ENCODE measurements at regions not wholly inside any gene's neighbourhood (a gene's known extent, or its start where the extent isn't known, plus 50 kb on each side); places are given as distances from the start of the nearest gene placed in this dataset.

DNA sequence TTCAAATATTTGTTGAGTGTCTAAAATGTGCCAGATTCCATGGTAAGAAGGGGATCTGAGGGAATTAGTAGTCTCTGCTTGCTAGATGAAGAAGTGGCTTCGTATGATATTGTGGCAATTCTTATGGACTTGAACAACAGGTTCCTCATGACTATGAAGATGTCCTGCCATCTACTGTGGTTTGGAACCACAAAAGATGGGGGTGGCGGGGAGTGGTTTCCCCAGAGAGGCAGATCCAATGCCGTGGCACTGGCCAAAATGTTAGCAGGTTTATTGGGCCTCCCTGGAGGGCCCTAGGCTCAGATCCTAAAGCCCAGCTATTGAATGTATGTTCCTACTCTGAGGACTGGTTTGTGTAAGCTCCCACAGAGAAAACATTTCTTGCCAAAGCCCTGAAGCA lies 120.8 kb downstream of the RGS2 start:
- H3K4me3 ChIP-seq (ENCODE audit: insufficient read length, low read depth): no peak overlapping the region
- H3K9ac ChIP-seq (ENCODE audit: insufficient read length, low read depth): no peak overlapping the region
- H3K4me1 ChIP-seq (ENCODE audit: insufficient read depth, insufficient read length): no peaks in the 10 kb centered on the region
- no peaks in the 10 kb centered on the region for H3K9me3 ChIP-seq (ENCODE audit: insufficient read depth, low read length)
- H3K27me3 ChIP-seq (ENCODE audit: insufficient read depth, insufficient read length): no peaks in the 10 kb centered on the region
- no peak for TF ChIP-seq ZNF274 (IDR thresholded peaks at IDR 0.05; ENCODE audit: low read depth, low read length)
- no peak for TF ChIP-seq SUZ12 (IDR thresholded peaks at IDR 0.05; ENCODE audit: extremely low read depth, insufficient read depth, insufficient read length)
- no peak for TF ChIP-seq YY1 (IDR thresholded peaks at IDR 0.05; ENCODE audit: insufficient read depth, insufficient read length)
- H3K36me3 ChIP-seq (ENCODE audit: insufficient read depth, insufficient read length, low read length): no peaks in the 10 kb centered on the region
- DNase-seq (ENCODE audit: low read depth, low spot score): no peak

DNA sequence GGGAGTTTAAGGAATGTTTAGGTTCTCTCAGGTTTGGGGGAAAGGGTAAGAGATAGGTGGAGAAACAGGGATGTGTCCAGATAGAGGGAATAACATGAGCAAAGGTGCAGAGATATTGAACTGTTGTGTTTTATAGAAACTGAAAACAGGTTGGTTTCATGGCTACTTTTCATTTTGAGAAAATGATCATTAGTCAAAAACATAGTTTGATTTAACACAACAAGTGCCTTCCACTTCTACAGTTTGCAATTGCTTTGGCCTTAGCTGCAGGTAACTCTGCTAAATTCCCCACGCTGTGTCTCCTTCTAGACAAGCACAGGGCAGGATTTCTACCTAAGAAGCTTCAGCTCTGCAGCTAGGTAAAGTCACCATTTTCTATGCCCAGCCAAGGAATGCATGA lies 124.9 kb downstream of the RGS2 start:
- Histone ChIP-seq H3K9me3 (ENCODE audit: insufficient read depth, low read length) (no peaks in the 10 kb centered on the region), H3K36me3 (ENCODE audit: insufficient read depth, insufficient read length, low read length) (no peaks in the 10 kb centered on the region), H3K4me1 (ENCODE audit: insufficient read depth, insufficient read length) (no peaks in the 10 kb centered on the region), H3K4me3 (ENCODE audit: insufficient read length, low read depth) (no peak overlapping the region), H3K9ac (ENCODE audit: insufficient read length, low read depth) (no peak overlapping the region), H3K27me3 (ENCODE audit: insufficient read depth, insufficient read length) (no peaks in the 10 kb centered on the region)
- TF ChIP-seq YY1 (IDR thresholded peaks at IDR 0.05; ENCODE audit: insufficient read depth, insufficient read length) (no peak), ZNF274 (IDR thresholded peaks at IDR 0.05; ENCODE audit: low read depth, low read length) (no peak)
- no peak for DNase-seq (ENCODE audit: low read depth, low spot score)

DNA sequence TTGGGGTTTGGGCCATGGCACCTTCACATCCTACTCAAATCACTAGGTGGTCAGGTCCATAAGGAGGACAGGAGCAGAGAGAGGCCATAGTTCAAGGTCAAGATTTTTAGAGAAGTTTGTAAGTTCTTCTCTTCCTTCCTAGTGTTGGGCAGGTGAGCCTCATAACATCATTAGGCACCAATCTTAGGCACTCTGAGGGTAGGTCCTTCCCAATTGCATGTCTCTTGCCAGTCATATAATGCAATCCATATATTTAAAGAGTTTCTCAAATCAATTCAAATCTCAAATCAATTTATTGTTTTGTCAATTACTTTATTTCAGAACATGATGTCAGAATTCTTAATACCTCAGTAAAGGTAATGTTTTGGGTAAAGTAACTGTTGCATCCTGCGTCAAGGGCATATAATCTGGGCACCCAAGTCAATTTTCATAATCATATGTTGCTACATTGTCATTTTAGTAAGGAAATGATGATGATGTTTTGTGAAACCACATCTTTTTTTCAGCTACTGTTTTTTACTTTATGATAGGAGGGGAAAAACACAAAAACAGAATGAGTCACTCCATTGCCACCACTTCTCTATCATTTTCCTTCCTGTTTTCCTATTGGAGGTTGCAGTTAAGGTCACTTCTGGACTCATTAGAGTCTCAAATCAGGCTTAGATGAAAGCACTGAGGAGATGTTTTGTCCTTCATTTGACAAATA lies 122.7 kb downstream of the UCHL5 start:
- Histone ChIP-seq H3K27me3 (ENCODE audit: insufficient read depth, insufficient read length) (no peaks in the 10 kb centered on the region), H3K9ac (ENCODE audit: insufficient read length, low read depth) (no peak overlapping the region), H3K36me3 (ENCODE audit: insufficient read depth, insufficient read length, low read length) (no peaks in the 10 kb centered on the region), H3K9me3 (ENCODE audit: insufficient read depth, low read length) (no peaks in the 10 kb centered on the region), H3K4me1 (ENCODE audit: insufficient read depth, insufficient read length) (no peaks in the 10 kb centered on the region), H3K4me3 (ENCODE audit: insufficient read length, low read depth) (no peak overlapping the region)
- TF ChIP-seq SUZ12 (IDR thresholded peaks at IDR 0.05; ENCODE audit: extremely low read depth, insufficient read depth, insufficient read length) (no peak), YY1 (IDR thresholded peaks at IDR 0.05; ENCODE audit: insufficient read depth, insufficient read length) (no peak), ZNF274 (IDR thresholded peaks at IDR 0.05; ENCODE audit: low read depth, low read length) (no peak)
- DNase-seq (ENCODE audit: low read depth, low spot score): no peak

DNA sequence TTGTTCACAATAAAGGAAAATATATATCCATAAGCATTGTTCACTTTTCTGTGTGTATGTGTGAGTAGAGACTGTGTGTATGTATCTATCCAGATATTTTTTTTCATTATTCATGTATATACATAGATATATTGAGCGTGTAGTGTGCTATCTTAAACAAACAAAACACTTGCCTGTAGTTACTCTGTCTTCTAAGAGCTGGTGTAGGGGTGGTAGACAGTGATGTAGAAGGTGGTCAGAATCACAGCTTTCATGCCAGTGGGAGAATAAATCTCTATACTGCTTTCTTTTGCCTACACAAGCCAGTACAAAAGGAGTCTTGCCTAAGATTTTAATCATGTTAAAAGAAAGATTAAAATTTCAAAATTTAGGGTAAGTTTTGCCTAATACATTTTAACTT lies 122.0 kb downstream of the UCHL5 start:
- TF ChIP-seq SUZ12 (IDR thresholded peaks at IDR 0.05; ENCODE audit: extremely low read depth, insufficient read depth, insufficient read length) (no peak), ZNF274 (IDR thresholded peaks at IDR 0.05; ENCODE audit: low read depth, low read length) (no peak), YY1 (IDR thresholded peaks at IDR 0.05; ENCODE audit: insufficient read depth, insufficient read length) (no peak)

DNA sequence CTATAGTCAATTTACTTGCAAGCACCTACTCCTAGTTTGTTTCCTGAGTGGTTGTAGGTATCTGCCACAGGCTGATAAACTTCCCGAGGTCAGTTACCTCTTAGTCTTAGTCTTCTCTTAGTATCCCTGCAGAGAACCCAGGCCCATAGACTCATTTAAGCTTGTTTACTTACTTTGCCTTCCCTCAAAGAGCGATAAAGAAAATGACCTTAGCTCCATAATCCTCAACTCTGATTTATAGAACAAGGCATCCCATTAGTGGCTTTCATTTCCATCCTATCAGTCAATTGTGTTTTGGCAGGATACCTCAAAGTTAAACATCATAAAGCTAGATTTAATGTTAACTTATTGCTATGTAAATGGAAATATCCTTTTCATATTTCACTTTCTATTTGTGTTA lies 119.7 kb downstream of the UCHL5 start:
- Histone ChIP-seq H3K36me3 (ENCODE audit: insufficient read depth, insufficient read length, low read length) (no peaks in the 10 kb centered on the region), H3K27me3 (ENCODE audit: insufficient read depth, insufficient read length) (no peaks in the 10 kb centered on the region), H3K4me3 (ENCODE audit: insufficient read length, low read depth) (no peak overlapping the region), H3K9me3 (ENCODE audit: insufficient read depth, low read length) (no peaks in the 10 kb centered on the region), H3K9ac (ENCODE audit: insufficient read length, low read depth) (no peak overlapping the region), H3K4me1 (ENCODE audit: insufficient read depth, insufficient read length) (no peaks in the 10 kb centered on the region)
- DNase-seq (ENCODE audit: low read depth, low spot score): no peak
- no peak for TF ChIP-seq ZNF274 (IDR thresholded peaks at IDR 0.05; ENCODE audit: low read depth, low read length)
- TF ChIP-seq YY1 (IDR thresholded peaks at IDR 0.05; ENCODE audit: insufficient read depth, insufficient read length): no peak

More for the DNA sequence above, 122.0 kb downstream of the UCHL5 start:
- H3K27me3 ChIP-seq (ENCODE audit: insufficient read depth, insufficient read length): no peaks in the 10 kb centered on the region
- no peaks in the 10 kb centered on the region for H3K36me3 ChIP-seq (ENCODE audit: insufficient read depth, insufficient read length, low read length)
- H3K9ac ChIP-seq (ENCODE audit: insufficient read length, low read depth): no peak overlapping the region
- H3K4me1 ChIP-seq (ENCODE audit: insufficient read depth, insufficient read length): no peaks in the 10 kb centered on the region
- no peak for DNase-seq (ENCODE audit: low read depth, low spot score)
- H3K9me3 ChIP-seq (ENCODE audit: insufficient read depth, low read length): no peaks in the 10 kb centered on the region
- no peak overlapping the region for H3K4me3 ChIP-seq (ENCODE audit: insufficient read length, low read depth)

DNA sequence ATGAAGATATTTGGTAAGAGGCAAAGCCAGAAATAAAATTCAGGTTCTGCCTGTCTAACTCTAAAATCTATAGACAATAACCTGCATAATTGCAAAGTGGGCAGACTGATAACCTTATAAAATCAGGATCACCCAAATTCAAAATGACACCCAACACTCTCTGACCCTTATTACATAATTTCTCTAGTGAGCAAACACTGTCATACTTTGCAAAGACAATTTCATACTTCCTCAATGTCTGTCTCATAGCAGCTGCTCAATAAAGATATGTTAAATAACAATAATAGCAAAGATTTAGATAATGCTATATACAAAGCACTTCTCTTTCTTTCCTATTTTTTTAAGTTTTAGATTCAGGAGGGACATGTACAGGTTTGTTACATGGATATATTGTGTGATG lies 118.5 kb downstream of the UCHL5 start:
- Histone ChIP-seq H3K4me1 (ENCODE audit: insufficient read depth, insufficient read length) (no peaks in the 10 kb centered on the region), H3K9ac (ENCODE audit: insufficient read length, low read depth) (no peak overlapping the region), H3K36me3 (ENCODE audit: insufficient read depth, insufficient read length, low read length) (no peaks in the 10 kb centered on the region), H3K4me3 (ENCODE audit: insufficient read length, low read depth) (no peak overlapping the region), H3K27me3 (ENCODE audit: insufficient read depth, insufficient read length) (no peaks in the 10 kb centered on the region), H3K9me3 (ENCODE audit: insufficient read depth, low read length) (no peaks in the 10 kb centered on the region)
- no peak for DNase-seq (ENCODE audit: low read depth, low spot score)
- TF ChIP-seq YY1 (IDR thresholded peaks at IDR 0.05; ENCODE audit: insufficient read depth, insufficient read length) (no peak), SUZ12 (IDR thresholded peaks at IDR 0.05; ENCODE audit: extremely low read depth, insufficient read depth, insufficient read length) (no peak), ZNF274 (IDR thresholded peaks at IDR 0.05; ENCODE audit: low read depth, low read length) (no peak)

DNA sequence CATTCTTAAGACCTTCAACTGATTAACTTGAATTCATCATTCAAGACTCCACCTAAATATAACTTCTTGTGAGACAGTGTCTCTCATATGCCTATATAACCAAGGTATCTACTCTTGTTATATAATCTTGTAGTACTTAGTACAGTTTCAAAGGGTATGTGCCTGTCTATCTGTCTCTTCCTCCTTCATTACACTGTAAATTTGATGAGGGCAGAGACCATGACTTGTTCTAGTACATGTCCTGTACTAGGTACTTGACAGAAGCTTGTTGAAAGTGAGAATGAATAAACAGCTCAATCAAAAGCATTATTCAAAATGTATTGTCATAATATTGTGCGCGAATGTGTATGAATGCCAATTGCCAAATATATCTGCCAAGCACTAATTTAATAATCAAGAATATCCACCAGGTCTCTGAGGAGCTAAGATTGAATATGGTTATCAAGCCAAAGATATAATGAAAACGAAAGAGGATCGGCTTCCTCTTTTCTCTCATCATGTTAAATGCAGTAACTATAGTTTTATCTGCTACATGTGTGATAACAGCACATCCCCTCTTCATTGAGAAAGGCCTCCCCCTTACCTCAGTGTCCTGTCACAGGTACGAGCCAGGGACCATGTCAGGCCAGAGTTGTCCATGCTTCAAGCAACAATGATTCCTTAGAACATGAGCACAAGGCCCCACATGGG lies 117.3 kb downstream of the UCHL5 start:
- no peaks in the 10 kb centered on the region for H3K9me3 ChIP-seq (ENCODE audit: insufficient read depth, low read length)
- H3K9ac ChIP-seq (ENCODE audit: insufficient read length, low read depth): no peak overlapping the region
- DNase-seq (ENCODE audit: low read depth, low spot score): no peak
- H3K4me1 ChIP-seq (ENCODE audit: insufficient read depth, insufficient read length): no peaks in the 10 kb centered on the region
- H3K36me3 ChIP-seq (ENCODE audit: insufficient read depth, insufficient read length, low read length): no peaks in the 10 kb centered on the region
- no peak overlapping the region for H3K4me3 ChIP-seq (ENCODE audit: insufficient read length, low read depth)
- H3K27me3 ChIP-seq (ENCODE audit: insufficient read depth, insufficient read length): no peaks in the 10 kb centered on the region
- TF ChIP-seq SUZ12 (IDR thresholded peaks at IDR 0.05; ENCODE audit: extremely low read depth, insufficient read depth, insufficient read length): no peak
